ENCODE measurements at regions not wholly inside any gene's neighbourhood (a gene's known extent, or its start where the extent isn't known, plus 50 kb on each side); places are given as distances from the start of the nearest gene placed in this dataset.

DNA sequence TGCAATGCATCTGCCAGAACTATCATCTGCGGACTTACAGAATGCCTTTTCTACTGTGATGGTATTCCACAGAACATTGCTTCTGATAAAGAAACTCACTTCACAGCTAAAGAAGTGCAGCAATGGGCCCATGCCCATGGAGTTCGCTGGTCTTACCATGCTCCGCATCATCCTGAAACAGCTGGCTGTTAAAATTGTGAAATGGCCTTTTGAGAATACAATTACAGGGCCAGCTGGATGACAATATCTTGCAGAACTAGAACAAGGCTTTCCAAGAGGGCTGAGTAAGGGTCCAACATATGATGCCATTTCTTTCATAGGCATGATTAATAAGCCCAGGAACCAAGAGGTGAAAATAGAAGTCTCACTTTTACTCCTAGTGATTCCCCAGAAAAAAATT is 104.1 kb upstream of the ADCY1 start:
- H3K4me3 ChIP-seq (ENCODE audit: control insufficient read depth, low read depth, low read length), result no peak overlapping the region
- TF ChIP-seq, protein P1, sequence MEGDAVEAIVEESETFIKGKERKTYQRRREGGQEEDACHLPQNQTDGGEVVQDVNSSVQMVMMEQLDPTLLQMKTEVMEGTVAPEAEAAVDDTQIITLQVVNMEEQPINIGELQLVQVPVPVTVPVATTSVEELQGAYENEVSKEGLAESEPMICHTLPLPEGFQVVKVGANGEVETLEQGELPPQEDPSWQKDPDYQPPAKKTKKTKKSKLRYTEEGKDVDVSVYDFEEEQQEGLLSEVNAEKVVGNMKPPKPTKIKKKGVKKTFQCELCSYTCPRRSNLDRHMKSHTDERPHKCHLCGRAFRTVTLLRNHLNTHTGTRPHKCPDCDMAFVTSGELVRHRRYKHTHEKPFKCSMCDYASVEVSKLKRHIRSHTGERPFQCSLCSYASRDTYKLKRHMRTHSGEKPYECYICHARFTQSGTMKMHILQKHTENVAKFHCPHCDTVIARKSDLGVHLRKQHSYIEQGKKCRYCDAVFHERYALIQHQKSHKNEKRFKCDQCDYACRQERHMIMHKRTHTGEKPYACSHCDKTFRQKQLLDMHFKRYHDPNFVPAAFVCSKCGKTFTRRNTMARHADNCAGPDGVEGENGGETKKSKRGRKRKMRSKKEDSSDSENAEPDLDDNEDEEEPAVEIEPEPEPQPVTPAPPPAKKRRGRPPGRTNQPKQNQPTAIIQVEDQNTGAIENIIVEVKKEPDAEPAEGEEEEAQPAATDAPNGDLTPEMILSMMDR (conservative IDR thresholded peaks at IDR 0.05; ENCODE audit: control insufficient read depth, insufficient read depth, low read depth, low read length), result no peak
- DNase-seq (ENCODE audit: low read depth), result no peak

DNA sequence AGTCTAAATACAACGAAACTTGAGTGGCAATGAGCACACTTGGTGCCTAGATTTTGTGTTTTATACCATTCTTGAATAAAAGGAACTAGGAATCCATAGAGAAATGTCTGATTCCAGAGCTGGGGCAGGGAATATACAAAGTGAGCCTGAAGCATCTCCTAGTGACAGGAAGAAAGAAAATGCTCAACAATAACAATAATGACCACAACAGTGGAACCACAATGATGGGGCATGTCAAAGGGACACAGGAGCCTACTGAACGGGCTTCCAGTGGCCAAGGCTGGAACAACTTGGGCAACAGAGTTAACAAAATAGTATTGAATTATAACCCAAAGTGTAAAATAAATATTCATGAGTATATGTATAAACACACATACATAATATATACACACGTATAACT is 94.4 kb upstream of the ADCY1 start:
- DNase-seq (ENCODE audit: low read depth), result no peak
- TF ChIP-seq, protein P1 (conservative IDR thresholded peaks at IDR 0.05; ENCODE audit: control insufficient read depth, insufficient read depth, low read depth, low read length), result no peak
- no peak overlapping the region for H3K4me3 ChIP-seq (ENCODE audit: control insufficient read depth, low read depth, low read length)

DNA sequence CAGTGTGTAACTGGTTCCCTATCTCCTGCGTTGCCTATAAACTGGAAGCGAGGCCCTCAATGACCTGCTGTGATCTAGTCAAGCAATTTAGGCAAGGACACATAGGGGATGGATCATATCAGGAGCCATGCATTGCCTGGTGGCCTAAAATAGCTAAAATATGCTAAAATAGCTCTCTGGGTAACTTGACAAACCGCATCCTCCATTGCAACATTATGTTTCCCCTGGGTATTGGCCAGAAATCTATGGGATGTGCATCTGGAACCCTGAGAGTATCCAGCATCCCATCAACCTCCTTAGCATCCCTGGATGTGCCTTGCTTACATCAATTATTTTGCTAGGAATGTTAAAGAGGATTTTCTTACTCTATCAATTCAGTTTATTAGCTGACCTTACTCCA is 91.7 kb upstream of the ADCY1 start:
- DNase-seq (ENCODE audit: low read depth), result peak; percentile 55
- TF ChIP-seq, protein P1 (conservative IDR thresholded peaks at IDR 0.05; ENCODE audit: control insufficient read depth, insufficient read depth, low read depth, low read length), result no peak
- no peak overlapping the region for H3K4me3 ChIP-seq (ENCODE audit: control insufficient read depth, low read depth, low read length)

DNA sequence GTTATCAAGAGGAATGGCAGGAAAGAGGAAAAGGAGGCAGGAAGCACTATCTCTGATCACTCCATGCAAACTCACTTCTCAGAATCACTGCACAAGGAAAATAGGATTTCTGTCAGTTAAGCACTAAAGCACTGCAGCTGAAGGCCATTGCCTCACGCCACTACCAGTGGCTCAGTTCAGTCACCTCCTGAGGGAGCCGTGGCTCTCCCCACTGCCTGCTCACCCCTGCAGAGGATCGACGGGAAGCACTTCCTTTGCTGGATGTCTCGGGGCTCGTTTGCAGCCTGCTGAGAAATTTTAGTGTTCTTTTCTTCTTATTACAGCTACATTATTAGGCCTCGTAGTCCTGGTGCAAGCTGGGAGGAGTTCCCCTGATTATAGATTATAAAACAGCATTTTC is 90.1 kb upstream of the ADCY1 start:
- TF ChIP-seq, protein P1 (conservative IDR thresholded peaks at IDR 0.05; ENCODE audit: control insufficient read depth, insufficient read depth, low read depth, low read length), result no peak
- H3K4me3 ChIP-seq (ENCODE audit: control insufficient read depth, low read depth, low read length), result no peak overlapping the region

DNA sequence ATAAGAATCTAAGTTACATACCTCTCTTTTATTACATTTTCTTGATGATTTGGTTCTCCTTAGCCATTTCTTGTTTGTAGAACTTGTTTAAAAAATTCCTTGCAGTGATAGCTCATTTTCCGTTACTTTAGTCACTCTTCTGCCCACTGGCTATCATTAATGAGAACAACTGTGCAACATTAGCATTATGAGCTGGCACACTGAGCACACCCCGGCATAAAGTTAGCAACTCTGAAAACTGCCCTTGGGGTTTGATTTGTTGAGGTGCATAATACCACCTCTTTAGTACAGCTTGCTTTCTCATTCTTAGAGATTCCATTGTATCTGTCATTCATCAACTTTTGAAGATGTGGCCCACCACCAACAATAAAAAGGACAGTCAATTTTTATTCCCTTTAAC is 87.6 kb upstream of the ADCY1 start:
- DNase-seq (ENCODE audit: low read depth), result no peak
- TF ChIP-seq, protein P1 (conservative IDR thresholded peaks at IDR 0.05; ENCODE audit: control insufficient read depth, insufficient read depth, low read depth, low read length), result no peak
- H3K4me3 ChIP-seq (ENCODE audit: control insufficient read depth, low read depth, low read length), result no peak overlapping the region

More for the DNA sequence above, 90.1 kb upstream of the ADCY1 start:
- DNase-seq (ENCODE audit: low read depth), result no peak

DNA sequence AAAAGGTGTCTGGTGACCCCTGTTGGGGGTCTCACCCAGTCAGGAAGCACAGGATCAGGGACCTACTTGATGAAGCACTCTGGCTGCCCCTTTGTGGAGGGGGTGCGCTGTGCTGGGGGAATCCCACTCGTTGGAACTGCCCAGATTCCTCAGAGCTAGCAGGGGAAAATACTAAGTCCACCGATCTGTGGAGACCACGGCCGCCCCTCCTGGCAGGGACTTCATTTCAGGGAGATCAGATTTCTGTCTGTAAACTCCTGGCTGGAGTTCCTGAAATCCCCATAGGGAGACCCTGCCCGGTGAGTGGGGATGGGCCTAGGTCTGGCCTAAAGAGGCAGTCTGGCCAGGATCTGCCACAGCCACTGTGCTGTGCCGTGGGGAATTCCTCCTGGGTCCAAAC is 79.3 kb upstream of the ADCY1 start:
- DNase-seq (ENCODE audit: low read depth), result no peak
- TF ChIP-seq, protein P1 (conservative IDR thresholded peaks at IDR 0.05; ENCODE audit: control insufficient read depth, insufficient read depth, low read depth, low read length), result no peak
- no peak overlapping the region for H3K4me3 ChIP-seq (ENCODE audit: control insufficient read depth, low read depth, low read length)

DNA sequence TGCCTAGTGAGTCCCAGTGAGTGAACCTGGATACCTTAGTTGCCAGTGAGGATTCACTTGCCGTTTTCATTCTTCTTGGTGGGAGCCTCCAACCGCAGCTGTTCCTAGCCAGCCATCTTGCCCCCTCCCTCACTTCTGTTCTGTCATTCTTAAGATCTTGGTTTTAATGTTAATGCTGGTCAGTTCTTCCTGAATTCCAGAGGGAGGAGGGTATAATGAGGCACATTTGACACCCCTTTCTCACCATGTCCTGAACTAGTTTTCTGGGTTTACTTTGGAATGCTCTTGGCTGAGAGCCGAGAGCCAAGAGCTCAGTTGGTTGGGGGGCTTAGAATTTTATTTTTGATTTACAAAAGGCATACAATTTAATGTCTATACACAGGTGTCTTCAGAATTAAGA is 78.5 kb upstream of the ADCY1 start:
- DNase-seq (ENCODE audit: low read depth), result no peak
- H3K4me3 ChIP-seq (ENCODE audit: control insufficient read depth, low read depth, low read length), result no peak overlapping the region
- TF ChIP-seq, protein P1 (conservative IDR thresholded peaks at IDR 0.05; ENCODE audit: control insufficient read depth, insufficient read depth, low read depth, low read length), result no peak

Measured in fibroblast of mammary gland (primary cell).